NCI-H1092 treated with DMSO at 0.1 percent for 48 hours (cell line): ENCODE measurements at regions not wholly inside any gene's neighbourhood (a gene's known extent, or its start where the extent isn't known, plus 50 kb on each side); places are given as distances from the start of the nearest gene placed in this dataset.

Experiments
- DNase-seq: peaks from one replicate; lab custom pipeline; 2025; lab: John Stamatoyannopoulos, UW

- DNase-seq, result no peak
Measured at GRCh38 chr12:131478468-131478867, 232.4 kb upstream of the SFSWAP start.

GRCh38 chr12:131482199-131482598 lies 228.7 kb upstream of the SFSWAP start:
- no peak for DNase-seq

GRCh38 chr12:131482686-131483085 lies 228.2 kb upstream of the SFSWAP start:
- DNase-seq, result no peak

GRCh38 chr12:131486451-131487230 lies 224.2 kb upstream of the SFSWAP start:
- no peak for DNase-seq

GRCh38 chr12:131487388-131488124 lies 223.3 kb upstream of the SFSWAP start:
- DNase-seq, result peak; percentile 47

GRCh38 chr12:131489718-131490117 lies 221.2 kb upstream of the SFSWAP start:
- DNase-seq, result no peak

- no peak for DNase-seq
Measured at GRCh38 chr12:131491155-131491554, 219.7 kb upstream of the SFSWAP start.

GRCh38 chr12:131491916-131492490 lies 218.9 kb upstream of the SFSWAP start:
- no peak for DNase-seq

- no peak for DNase-seq
Measured at GRCh38 chr12:131493068-131493826, 217.6 kb upstream of the SFSWAP start.

- DNase-seq, result no peak
Measured at GRCh38 chr12:131494216-131494615, 216.7 kb upstream of the SFSWAP start.

- DNase-seq, result no peak
Measured at GRCh38 chr12:131494741-131495524, 216.0 kb upstream of the SFSWAP start.

GRCh38 chr12:131497966-131498365 lies 212.9 kb upstream of the SFSWAP start:
- DNase-seq, result no peak

- no peak for DNase-seq
Measured at GRCh38 chr12:131499160-131499863, 211.6 kb upstream of the SFSWAP start.

- no peak for DNase-seq
Measured at GRCh38 chr12:131499864-131500190, 211.1 kb upstream of the SFSWAP start.

GRCh38 chr12:131500564-131500963 lies 210.3 kb upstream of the SFSWAP start:
- no peak for DNase-seq

GRCh38 chr12:131505561-131505960 lies 205.3 kb upstream of the SFSWAP start:
- DNase-seq, result no peak

GRCh38 chr12:131506426-131506825 lies 204.5 kb upstream of the SFSWAP start:
- DNase-seq, result no peak

- DNase-seq, result no peak
Measured at GRCh38 chr12:131507094-131507493, 203.8 kb upstream of the SFSWAP start.

GRCh38 chr12:131507881-131508280 lies 203.0 kb upstream of the SFSWAP start:
- no peak for DNase-seq

- DNase-seq, result no peak
Measured at GRCh38 chr12:131509701-131510100, 201.2 kb upstream of the SFSWAP start.

- no peak for DNase-seq
Measured at GRCh38 chr12:131510431-131510830, 200.5 kb upstream of the SFSWAP start.
